ENCODE measurements at regions not wholly inside any gene's neighbourhood (a gene's known extent, or its start where the extent isn't known, plus 50 kb on each side); places are given as distances from the start of the nearest gene placed in this dataset.

DNA sequence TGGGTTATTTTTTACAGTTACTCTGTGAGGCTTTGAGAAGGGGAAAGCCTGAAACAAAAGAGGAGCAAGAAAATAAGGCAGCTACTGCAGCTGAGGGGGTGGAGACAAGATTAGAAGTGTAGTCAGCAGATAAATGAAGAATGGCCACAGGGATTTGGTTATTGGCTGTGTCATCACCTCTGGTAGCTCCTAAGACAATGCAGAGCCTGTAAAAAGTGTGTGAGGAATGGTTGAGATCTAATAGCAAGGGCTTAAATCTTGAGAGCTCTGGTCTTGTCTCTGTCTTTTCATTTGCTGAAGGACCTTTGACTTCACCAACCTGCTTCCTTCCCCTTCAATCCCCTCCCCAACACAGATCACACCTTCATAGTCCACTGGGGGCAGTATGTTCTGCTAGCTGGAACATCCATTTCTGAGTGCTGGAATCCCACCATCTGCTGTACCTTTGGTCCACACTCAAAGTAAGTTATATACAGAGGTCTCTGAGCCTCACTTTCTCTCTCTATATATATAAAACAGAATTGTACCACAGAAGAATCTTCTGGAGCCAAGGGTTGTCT lies 213.7 kb upstream of the ZIC3 start:
- Histone ChIP-seq H3K27me3 (ENCODE audit: control insufficient read depth, extremely low read depth, insufficient read depth, low read length) (no peaks in the 10 kb centered on the region), H2AFZ (ENCODE audit: control insufficient read depth, low read length) (no peak overlapping the region), H3K9me3 (ENCODE audit: control insufficient read depth, low read depth, low read length) (no peaks in the 10 kb centered on the region), H3K9me1 (ENCODE audit: control insufficient read depth, extremely low read depth, insufficient read depth, low read length) (no peaks in the 10 kb centered on the region), H3K9ac (ENCODE audit: control insufficient read depth, extremely low read depth, insufficient read depth, low read length) (no peak overlapping the region), H4K20me1 (ENCODE audit: control insufficient read depth, extremely low read depth, insufficient read depth, low read length) (no peaks in the 10 kb centered on the region), H3K79me2 (ENCODE audit: control insufficient read depth, insufficient read depth, low read length) (no peaks in the 10 kb centered on the region), H3K4me2 (ENCODE audit: control insufficient read depth, extremely low read depth, insufficient read depth, low read depth, low read length) (no peak overlapping the region), H3K4me3 (ENCODE audit: control insufficient read depth in 2 of 3, extremely low read depth in 1 of 3, insufficient read depth in 2 of 3, low read depth in 1 of 3, low read length in 3 of 3) (no peak overlapping the region), H3K4me1 (ENCODE audit: control insufficient read depth, extremely low read depth, insufficient read depth, low read length) (no peaks in the 10 kb centered on the region), H3K27ac (ENCODE audit: control insufficient read depth, insufficient read depth, low read length) (no peak overlapping the region), H3K36me3 (ENCODE audit: control insufficient read depth in 2 of 2, extremely low read depth in 1 of 2, insufficient read depth in 2 of 2, low read length in 2 of 2) (no peaks in the 10 kb centered on the region)
- TF ChIP-seq, protein P1, sequence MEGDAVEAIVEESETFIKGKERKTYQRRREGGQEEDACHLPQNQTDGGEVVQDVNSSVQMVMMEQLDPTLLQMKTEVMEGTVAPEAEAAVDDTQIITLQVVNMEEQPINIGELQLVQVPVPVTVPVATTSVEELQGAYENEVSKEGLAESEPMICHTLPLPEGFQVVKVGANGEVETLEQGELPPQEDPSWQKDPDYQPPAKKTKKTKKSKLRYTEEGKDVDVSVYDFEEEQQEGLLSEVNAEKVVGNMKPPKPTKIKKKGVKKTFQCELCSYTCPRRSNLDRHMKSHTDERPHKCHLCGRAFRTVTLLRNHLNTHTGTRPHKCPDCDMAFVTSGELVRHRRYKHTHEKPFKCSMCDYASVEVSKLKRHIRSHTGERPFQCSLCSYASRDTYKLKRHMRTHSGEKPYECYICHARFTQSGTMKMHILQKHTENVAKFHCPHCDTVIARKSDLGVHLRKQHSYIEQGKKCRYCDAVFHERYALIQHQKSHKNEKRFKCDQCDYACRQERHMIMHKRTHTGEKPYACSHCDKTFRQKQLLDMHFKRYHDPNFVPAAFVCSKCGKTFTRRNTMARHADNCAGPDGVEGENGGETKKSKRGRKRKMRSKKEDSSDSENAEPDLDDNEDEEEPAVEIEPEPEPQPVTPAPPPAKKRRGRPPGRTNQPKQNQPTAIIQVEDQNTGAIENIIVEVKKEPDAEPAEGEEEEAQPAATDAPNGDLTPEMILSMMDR (optimal IDR thresholded peaks at IDR 0.05 in 1 of 3, IDR thresholded peaks at IDR 0.05 in 1 of 3, conservative IDR thresholded peaks at IDR 0.05 in 1 of 3; ENCODE audit: extremely low read depth in 1 of 3, insufficient read depth in 2 of 3, low read length in 3 of 3), result no peak
- no peak for TF ChIP-seq EZH2 (IDR thresholded peaks at IDR 0.05; ENCODE audit: low read length)
- DNase-seq (ENCODE audit: low read depth, low spot score), result no peak
- no peak for FAIRE-seq
- dilution Hi-C loops (cut with MboI; ENCODE audit: extremely low pct_ligation_motif_present, low sequenced_read_pairs), result no loop called here

DNA sequence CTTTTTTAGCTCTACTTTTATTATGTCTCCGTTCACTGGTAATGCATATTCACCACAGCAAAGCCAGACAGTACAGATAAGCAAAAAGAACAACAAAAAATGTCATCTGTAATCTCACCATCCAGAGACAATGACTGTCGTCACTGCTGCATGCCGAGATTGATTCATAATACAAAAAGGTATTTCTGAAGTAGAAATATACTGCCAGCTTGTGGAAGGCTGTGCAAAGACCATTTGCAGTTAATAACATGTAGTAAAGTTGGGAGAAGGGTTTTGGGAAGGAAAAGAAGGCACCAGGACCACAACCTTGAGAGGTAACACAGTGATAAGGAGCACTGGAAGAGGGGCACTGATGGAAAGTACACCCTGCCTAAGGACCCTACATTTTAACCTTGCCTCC lies 223.0 kb upstream of the ZIC3 start:
- Histone ChIP-seq H3K9me3 (ENCODE audit: control insufficient read depth, low read depth, low read length) (no peaks in the 10 kb centered on the region), H3K36me3 (ENCODE audit: control insufficient read depth in 2 of 2, extremely low read depth in 1 of 2, insufficient read depth in 2 of 2, low read length in 2 of 2) (no peaks in the 10 kb centered on the region), H3K4me2 (ENCODE audit: control insufficient read depth, extremely low read depth, insufficient read depth, low read depth, low read length) (no peak overlapping the region), H4K20me1 (ENCODE audit: control insufficient read depth, extremely low read depth, insufficient read depth, low read length) (no peaks in the 10 kb centered on the region), H3K4me3 (ENCODE audit: control insufficient read depth in 2 of 3, extremely low read depth in 1 of 3, insufficient read depth in 2 of 3, low read depth in 1 of 3, low read length in 3 of 3) (no peak overlapping the region), H3K27me3 (ENCODE audit: control insufficient read depth, extremely low read depth, insufficient read depth, low read length) (no peaks in the 10 kb centered on the region), H3K79me2 (ENCODE audit: control insufficient read depth, insufficient read depth, low read length) (no peaks in the 10 kb centered on the region), H3K27ac (ENCODE audit: control insufficient read depth, insufficient read depth, low read length) (no peak overlapping the region), H3K4me1 (ENCODE audit: control insufficient read depth, extremely low read depth, insufficient read depth, low read length) (no peaks in the 10 kb centered on the region), H2AFZ (ENCODE audit: control insufficient read depth, low read length) (no peak overlapping the region), H3K9me1 (ENCODE audit: control insufficient read depth, extremely low read depth, insufficient read depth, low read length) (no peaks in the 10 kb centered on the region), H3K9ac (ENCODE audit: control insufficient read depth, extremely low read depth, insufficient read depth, low read length) (no peak overlapping the region)
- DNase-seq (ENCODE audit: low read depth, low spot score) (no peak), FAIRE-seq (no peak)
- dilution Hi-C loops (cut with MboI; ENCODE audit: extremely low pct_ligation_motif_present, low sequenced_read_pairs), result no loop called here
- TF ChIP-seq, protein P1 (optimal IDR thresholded peaks at IDR 0.05 in 1 of 3, IDR thresholded peaks at IDR 0.05 in 1 of 3, conservative IDR thresholded peaks at IDR 0.05 in 1 of 3; ENCODE audit: extremely low read depth in 1 of 3, insufficient read depth in 2 of 3, low read length in 3 of 3), result no peak
- no peak for TF ChIP-seq EZH2 (IDR thresholded peaks at IDR 0.05; ENCODE audit: low read length)

All from keratinocyte (primary cell).